ENCODE measurements at regions not wholly inside any gene's neighbourhood (a gene's known extent, or its start where the extent isn't known, plus 50 kb on each side); places are given as distances from the start of the nearest gene placed in this dataset.
A peak's percentile ranks its signal among the peaks of the same experiment; 100 is the strongest.

DNA sequence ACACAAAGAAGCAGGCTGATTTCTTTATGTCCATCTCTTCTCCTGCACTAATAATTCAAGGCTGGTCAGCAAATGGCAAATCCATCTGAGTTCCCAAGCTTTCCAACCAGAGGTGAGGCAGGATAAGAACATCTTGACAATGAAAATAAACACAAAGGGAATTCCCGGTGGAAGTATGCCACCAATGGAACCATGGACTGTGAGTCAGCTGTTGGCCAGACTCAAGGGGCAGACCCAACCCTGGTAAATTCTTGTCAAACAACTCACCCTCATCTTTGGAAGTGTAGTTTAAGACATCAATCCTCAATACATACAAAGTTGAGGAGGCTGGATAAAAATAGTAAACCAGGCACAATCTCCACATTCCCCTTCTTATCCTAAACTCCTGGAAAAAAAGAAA is 74.3 kb upstream of the CES5A start:
- H3K9me3 Mint-ChIP-seq (ENCODE audit: unreplicated experiment) = no peaks in the 10 kb centered on the region
- H3K36me3 Mint-ChIP-seq (ENCODE audit: low read depth, unreplicated experiment) = no peaks in the 10 kb centered on the region
- H3K27me3 Mint-ChIP-seq (ENCODE audit: unreplicated experiment) = no peaks in the 10 kb centered on the region
- TF ChIP-seq, protein P1, sequence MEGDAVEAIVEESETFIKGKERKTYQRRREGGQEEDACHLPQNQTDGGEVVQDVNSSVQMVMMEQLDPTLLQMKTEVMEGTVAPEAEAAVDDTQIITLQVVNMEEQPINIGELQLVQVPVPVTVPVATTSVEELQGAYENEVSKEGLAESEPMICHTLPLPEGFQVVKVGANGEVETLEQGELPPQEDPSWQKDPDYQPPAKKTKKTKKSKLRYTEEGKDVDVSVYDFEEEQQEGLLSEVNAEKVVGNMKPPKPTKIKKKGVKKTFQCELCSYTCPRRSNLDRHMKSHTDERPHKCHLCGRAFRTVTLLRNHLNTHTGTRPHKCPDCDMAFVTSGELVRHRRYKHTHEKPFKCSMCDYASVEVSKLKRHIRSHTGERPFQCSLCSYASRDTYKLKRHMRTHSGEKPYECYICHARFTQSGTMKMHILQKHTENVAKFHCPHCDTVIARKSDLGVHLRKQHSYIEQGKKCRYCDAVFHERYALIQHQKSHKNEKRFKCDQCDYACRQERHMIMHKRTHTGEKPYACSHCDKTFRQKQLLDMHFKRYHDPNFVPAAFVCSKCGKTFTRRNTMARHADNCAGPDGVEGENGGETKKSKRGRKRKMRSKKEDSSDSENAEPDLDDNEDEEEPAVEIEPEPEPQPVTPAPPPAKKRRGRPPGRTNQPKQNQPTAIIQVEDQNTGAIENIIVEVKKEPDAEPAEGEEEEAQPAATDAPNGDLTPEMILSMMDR (IDR thresholded peaks at IDR 0.05; ENCODE audit: unreplicated experiment) = no peak
- no peak for DNase-seq (ENCODE audit: low spot score)
- peaks cover 3% of the 10 kb centered on the region for H3K4me1 Mint-ChIP-seq (ENCODE audit: unreplicated experiment)
- no peak overlapping the region for H3K27ac Mint-ChIP-seq (ENCODE audit: unreplicated experiment)
- H3K4me3 Mint-ChIP-seq (ENCODE audit: unreplicated experiment) = no peak overlapping the region

DNA sequence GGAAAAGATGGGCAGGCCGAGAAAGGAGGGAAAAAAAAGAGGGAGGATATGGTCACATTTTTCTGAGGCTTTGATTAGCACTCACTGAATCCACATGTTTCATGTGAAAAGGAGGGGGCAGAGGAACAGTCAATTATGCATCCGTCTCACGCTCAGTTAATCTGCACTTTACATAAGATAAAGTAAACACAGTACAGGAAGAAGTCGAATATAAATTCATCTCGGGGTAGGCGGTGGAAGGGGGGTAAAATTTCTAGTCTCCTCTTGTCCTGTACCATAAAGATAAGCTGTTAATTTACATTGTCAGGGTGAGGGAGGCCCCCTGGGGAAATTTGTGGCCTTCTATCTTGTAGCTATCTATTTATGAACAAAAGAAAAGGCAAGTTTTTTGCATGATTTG is 73.1 kb upstream of the CES5A start:
- TF ChIP-seq, protein P1 (IDR thresholded peaks at IDR 0.05; ENCODE audit: unreplicated experiment) = no peak
- no peak overlapping the region for H3K4me3 Mint-ChIP-seq (ENCODE audit: unreplicated experiment)
- H3K9me3 Mint-ChIP-seq (ENCODE audit: unreplicated experiment) = no peaks in the 10 kb centered on the region
- H3K36me3 Mint-ChIP-seq (ENCODE audit: low read depth, unreplicated experiment) = no peaks in the 10 kb centered on the region
- H3K27ac Mint-ChIP-seq (ENCODE audit: unreplicated experiment) = no peak overlapping the region
- H3K27me3 Mint-ChIP-seq (ENCODE audit: unreplicated experiment) = no peaks in the 10 kb centered on the region
- peaks cover 3% of the 10 kb centered on the region for H3K4me1 Mint-ChIP-seq (ENCODE audit: unreplicated experiment)
- no peak for DNase-seq (ENCODE audit: low spot score)

DNA sequence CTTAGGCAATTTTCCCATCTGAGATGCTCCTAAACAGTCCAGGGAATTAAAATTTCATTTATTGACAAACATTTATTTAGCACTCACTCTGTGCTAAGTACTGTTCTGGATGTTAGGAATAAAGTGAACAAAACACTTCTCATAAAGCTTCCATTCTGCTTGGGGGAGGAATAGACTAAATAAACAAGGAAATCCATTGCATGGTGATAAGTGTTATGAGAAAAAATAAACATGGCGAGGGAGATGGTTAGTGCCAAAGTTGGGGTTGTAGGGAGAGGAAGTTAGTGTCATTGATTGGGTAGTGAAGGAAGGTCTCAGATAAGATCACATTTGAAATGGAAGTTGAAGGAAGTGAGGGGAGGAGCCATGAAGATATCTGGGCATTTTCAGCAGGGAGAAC is 72.2 kb upstream of the CES5A start:
- TF ChIP-seq, protein P1 (IDR thresholded peaks at IDR 0.05; ENCODE audit: unreplicated experiment) = no peak
- DNase-seq (ENCODE audit: low spot score) = no peak
- Mint-ChIP-seq H3K4me1 (ENCODE audit: unreplicated experiment) (peaks cover 3% of the 10 kb centered on the region), H3K9me3 (ENCODE audit: unreplicated experiment) (no peaks in the 10 kb centered on the region), H3K4me3 (ENCODE audit: unreplicated experiment) (no peak overlapping the region), H3K27ac (ENCODE audit: unreplicated experiment) (no peak overlapping the region), H3K27me3 (ENCODE audit: unreplicated experiment) (no peaks in the 10 kb centered on the region), H3K36me3 (ENCODE audit: low read depth, unreplicated experiment) (no peaks in the 10 kb centered on the region)

DNA sequence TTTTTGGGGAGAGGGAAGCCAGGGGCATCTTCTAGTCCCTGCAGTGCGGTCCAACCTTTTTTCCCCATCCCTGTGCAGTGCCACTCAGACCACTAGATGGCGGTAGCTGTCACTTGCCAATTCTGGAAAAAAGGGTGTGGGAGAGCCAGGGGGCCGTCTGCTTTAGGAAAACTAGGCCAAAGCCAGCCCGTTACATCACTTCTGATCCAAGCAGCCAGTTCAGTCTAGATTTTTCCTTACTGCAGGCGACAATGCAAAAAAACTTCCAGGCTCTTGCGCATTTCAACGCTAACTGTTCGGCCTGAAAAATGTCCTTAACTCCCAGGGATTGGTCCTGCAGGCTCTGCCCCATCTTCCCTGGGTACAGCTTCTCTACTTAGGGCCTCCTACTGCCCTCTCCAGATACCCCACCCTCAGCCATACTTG is 69.2 kb upstream of the CES5A start:
- no peak overlapping the region for H3K4me3 Mint-ChIP-seq (ENCODE audit: unreplicated experiment)
- TF ChIP-seq, protein P1 (IDR thresholded peaks at IDR 0.05; ENCODE audit: unreplicated experiment) = peak; percentile 87
- H3K36me3 Mint-ChIP-seq (ENCODE audit: low read depth, unreplicated experiment) = no peaks in the 10 kb centered on the region
- no peaks in the 10 kb centered on the region for H3K9me3 Mint-ChIP-seq (ENCODE audit: unreplicated experiment)
- peaks cover 3% of the 10 kb centered on the region for H3K4me1 Mint-ChIP-seq (ENCODE audit: unreplicated experiment)
- no peaks in the 10 kb centered on the region for H3K27me3 Mint-ChIP-seq (ENCODE audit: unreplicated experiment)
- DNase-seq (ENCODE audit: low spot score) = peak; percentile 76
- no peak overlapping the region for H3K27ac Mint-ChIP-seq (ENCODE audit: unreplicated experiment)

DNA sequence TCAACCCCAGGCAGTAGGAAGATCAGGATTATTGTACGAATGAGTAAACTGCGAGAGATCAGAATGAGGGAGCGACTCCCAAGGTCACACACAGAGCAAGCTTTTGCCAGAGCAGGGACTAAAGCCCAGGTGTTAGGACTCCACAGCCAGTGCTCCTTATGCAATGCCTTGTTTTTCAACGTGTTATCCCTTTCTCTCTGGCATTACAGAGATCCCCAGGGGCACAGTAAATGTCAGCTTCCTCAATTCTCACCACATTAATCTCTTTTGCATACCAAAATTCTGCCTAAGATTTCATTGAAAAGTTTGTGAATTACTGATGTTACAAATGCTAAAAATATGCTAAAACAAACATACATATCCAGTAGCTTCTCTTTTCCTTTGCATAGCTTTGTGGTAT is 68.1 kb upstream of the CES5A start:
- Mint-ChIP-seq H3K4me1 (ENCODE audit: unreplicated experiment) (peaks cover 3% of the 10 kb centered on the region), H3K27ac (ENCODE audit: unreplicated experiment) (no peak overlapping the region), H3K27me3 (ENCODE audit: unreplicated experiment) (no peaks in the 10 kb centered on the region), H3K9me3 (ENCODE audit: unreplicated experiment) (no peaks in the 10 kb centered on the region), H3K36me3 (ENCODE audit: low read depth, unreplicated experiment) (no peaks in the 10 kb centered on the region), H3K4me3 (ENCODE audit: unreplicated experiment) (no peak overlapping the region)
- DNase-seq (ENCODE audit: low spot score) = no peak
- TF ChIP-seq, protein P1 (IDR thresholded peaks at IDR 0.05; ENCODE audit: unreplicated experiment) = no peak
